ENCODE measurements at regions not wholly inside any gene's neighbourhood (a gene's known extent, or its start where the extent isn't known, plus 50 kb on each side); places are given as distances from the start of the nearest gene placed in this dataset.

GRCh38 chr5:88507261-88507660, 238.6 kb upstream of the TMEM161B start:
- no peak for DNase-seq
- 77 to 87% (median 80%) methylated on average over 4 of the region's 4 CpGs for WGBS, 4 donors

DNA sequence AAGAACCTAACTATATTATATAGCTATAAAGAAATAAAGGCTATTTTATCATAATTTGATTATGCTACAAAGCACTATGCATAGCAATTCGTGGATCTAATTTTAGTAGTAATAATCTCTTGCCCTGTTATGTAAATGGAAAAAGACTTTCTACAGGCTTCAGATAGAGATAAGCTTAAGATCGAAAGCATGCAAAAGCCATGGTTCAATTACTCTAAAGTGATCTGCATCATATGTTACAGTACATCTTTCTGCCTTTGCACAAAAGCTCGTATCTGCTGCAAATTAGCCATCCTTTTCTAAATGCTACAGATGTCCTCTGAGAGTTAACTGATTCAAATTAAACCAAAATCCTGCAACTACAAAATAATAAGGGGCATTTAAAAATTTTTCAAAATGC, 234.8 kb upstream of the TMEM161B start:
- no peak for TF ChIP-seq CTCF (IDR thresholded peaks at IDR 0.05)
- TF ChIP-seq POLR2A (IDR thresholded peaks at IDR 0.05), result no peak
- Histone ChIP-seq H3K36me3 (no peaks in the 10 kb centered on the region), H3K4me1 (peaks cover 0 to 4% (median 0%) of the 10 kb centered on the region in 12 donors), H3K27ac (no peak overlapping the region), H3K27me3 (no peaks in the 10 kb centered on the region), H3K9me3 (no peaks in the 10 kb centered on the region), H3K4me3 (peak overlapping the region in 7 of 12 donors; percentile 51 to 68 (median 55))
- ATAC-seq, result no peak
- intact Hi-C loops (cut with DNase I), result loop anchor here in 1 of 10 donors (10.0 kb wide), 1 partner anchor 141 kb away; no protein-coding TSS in a partner anchor
- WGBS, 4 donors, result 38 to 47% (median 44%) methylated on average over 3 of the region's 3 CpGs
- DNase-seq, result no peak

More at GRCh38 chr5:88507261-88507660, 238.6 kb upstream of the TMEM161B start:
- H3K4me3 ChIP-seq, result no peak overlapping the region
- no peak for ATAC-seq
- no peaks in the 10 kb centered on the region for H3K36me3 ChIP-seq
- H3K27ac ChIP-seq, result no peak overlapping the region
- TF ChIP-seq CTCF (IDR thresholded peaks at IDR 0.05) (no peak), POLR2A (IDR thresholded peaks at IDR 0.05) (no peak)
- H3K4me1 ChIP-seq, result peaks cover 0 to 4% (median 0%) of the 10 kb centered on the region in 12 donors
- H3K9me3 ChIP-seq, result no peaks in the 10 kb centered on the region
- intact Hi-C loops (cut with DNase I), result loop anchor here in 1 of 10 donors (10.0 kb wide), 1 partner anchor 138 kb away; no protein-coding TSS in a partner anchor
- H3K27me3 ChIP-seq, result peaks cover 0 to 3% (median 0%) of the 10 kb centered on the region in 9 donors

DNA sequence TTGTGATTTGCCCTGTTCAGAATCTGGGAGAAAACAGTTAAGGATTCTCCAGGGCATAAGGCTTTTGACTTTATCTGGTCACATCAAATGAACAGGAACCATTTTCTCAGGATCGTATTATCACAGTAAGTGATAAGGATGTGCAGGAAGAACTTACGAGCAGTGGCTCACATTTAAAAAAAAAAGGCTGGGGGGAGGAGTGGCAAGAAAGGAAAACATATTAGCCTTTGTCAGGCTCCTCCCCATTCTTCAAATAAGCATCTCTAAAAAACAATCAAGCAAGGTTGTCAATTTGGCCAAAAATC, 234.3 kb upstream of the TMEM161B start:
- H3K27ac ChIP-seq, result peak overlapping the region in 3 of 12 donors; percentile 58 to 72 (median 59)

More for the DNA sequence above, 234.3 kb upstream of the TMEM161B start:
- no peaks in the 10 kb centered on the region for H3K27me3 ChIP-seq
- intact Hi-C loops (cut with DNase I), result loop anchor here in 1 of 10 donors (10.0 kb wide), 1 partner anchor 142 kb away; no protein-coding TSS in a partner anchor
- TF ChIP-seq CTCF (IDR thresholded peaks at IDR 0.05) (no peak), POLR2A (IDR thresholded peaks at IDR 0.05) (no peak)
- peaks cover 0 to 4% (median 0%) of the 10 kb centered on the region in 12 donors for H3K4me1 ChIP-seq
- H3K4me3 ChIP-seq, result peak overlapping the region in 11 of 12 donors; percentile 9 to 68 (median 53)
- no peak for ATAC-seq
- DNase-seq, result no peak
- H3K36me3 ChIP-seq, result no peaks in the 10 kb centered on the region
- no peaks in the 10 kb centered on the region for H3K9me3 ChIP-seq
- WGBS, 4 donors, result 4 to 12% (median 10%) methylated on average over 2 of the region's 2 CpGs
